ENCODE measurements at regions not wholly inside any gene's neighbourhood (a gene's known extent, or its start where the extent isn't known, plus 50 kb on each side); places are given as distances from the start of the nearest gene placed in this dataset.

GRCh38 chr20:6703047-6703446 lies 64.4 kb upstream of the BMP2 start:
- peaks cover 19% of the 10 kb centered on the region for H3K4me1 ChIP-seq
- TF ChIP-seq POLR2A (IDR thresholded peaks at IDR 0.05) (no peak), CTCF (IDR thresholded peaks at IDR 0.05) (no peak), EP300 (IDR thresholded peaks at IDR 0.05) (no peak), POLR2AphosphoS5 (IDR thresholded peaks at IDR 0.05) (no peak)
- H3K27ac ChIP-seq = no peak overlapping the region
- H3K9me3 ChIP-seq = no peaks in the 10 kb centered on the region
- 87% methylated on average over 3 of the region's 3 CpGs for WGBS
- no peaks in the 10 kb centered on the region for H3K36me3 ChIP-seq
- no peak for DNase-seq (ENCODE audit: low spot score in 2 of 2)
- no peaks in the 10 kb centered on the region for H3K27me3 ChIP-seq
- H3K4me3 ChIP-seq = no peak overlapping the region

GRCh38 chr20:6702144-6702543 lies 65.3 kb upstream of the BMP2 start:
- H3K4me1 ChIP-seq = peaks cover 14% of the 10 kb centered on the region
- no peak overlapping the region for H3K27ac ChIP-seq

GRCh38 chr20:6700563-6701329 lies 66.7 kb upstream of the BMP2 start:
- H3K36me3 ChIP-seq = no peaks in the 10 kb centered on the region
- no peak overlapping the region for H3K4me3 ChIP-seq
- peaks cover 14% of the 10 kb centered on the region for H3K4me1 ChIP-seq
- TF ChIP-seq CTCF (IDR thresholded peaks at IDR 0.05) (no peak), POLR2AphosphoS5 (IDR thresholded peaks at IDR 0.05) (no peak), EP300 (IDR thresholded peaks at IDR 0.05) (no peak), POLR2A (IDR thresholded peaks at IDR 0.05) (no peak)
- DNase-seq (ENCODE audit: low spot score in 2 of 2) = no peak
- H3K9me3 ChIP-seq = no peaks in the 10 kb centered on the region
- H3K27me3 ChIP-seq = no peaks in the 10 kb centered on the region
- H3K27ac ChIP-seq = no peak overlapping the region
- 79% methylated on average over 11 of the region's 11 CpGs for WGBS

More at GRCh38 chr20:6702144-6702543, 65.3 kb upstream of the BMP2 start:
- no peak for TF ChIP-seq POLR2A (IDR thresholded peaks at IDR 0.05)
- TF ChIP-seq CTCF (IDR thresholded peaks at IDR 0.05) = no peak
- no peaks in the 10 kb centered on the region for H3K9me3 ChIP-seq
- no peak for DNase-seq (ENCODE audit: low spot score in 2 of 2)
- H3K4me3 ChIP-seq = no peak overlapping the region
- H3K36me3 ChIP-seq = no peaks in the 10 kb centered on the region
- H3K27me3 ChIP-seq = no peaks in the 10 kb centered on the region

- DNase-seq (ENCODE audit: low spot score in 2 of 2) = no peak
- Histone ChIP-seq H3K9me3 (no peaks in the 10 kb centered on the region), H3K4me1 (peaks cover 14% of the 10 kb centered on the region), H3K27ac (no peak overlapping the region), H3K4me3 (no peak overlapping the region), H3K27me3 (no peaks in the 10 kb centered on the region), H3K36me3 (no peaks in the 10 kb centered on the region)
- 41% methylated on average over 3 of the region's 3 CpGs for WGBS
- TF ChIP-seq POLR2A (IDR thresholded peaks at IDR 0.05) (no peak), CTCF (IDR thresholded peaks at IDR 0.05) (no peak), POLR2AphosphoS5 (IDR thresholded peaks at IDR 0.05) (no peak), EP300 (IDR thresholded peaks at IDR 0.05) (no peak)
Observed at GRCh38 chr20:6699921-6700562, 67.4 kb upstream of the BMP2 start.

- H3K4me1 ChIP-seq = peaks cover 11% of the 10 kb centered on the region
- no peak for TF ChIP-seq CTCF (IDR thresholded peaks at IDR 0.05)
- TF ChIP-seq POLR2AphosphoS5 (IDR thresholded peaks at IDR 0.05) = no peak
- TF ChIP-seq EP300 (IDR thresholded peaks at IDR 0.05) = no peak
- TF ChIP-seq POLR2A (IDR thresholded peaks at IDR 0.05) = no peak
- H3K9me3 ChIP-seq = no peaks in the 10 kb centered on the region
- H3K27ac ChIP-seq = no peak overlapping the region
- no peaks in the 10 kb centered on the region for H3K27me3 ChIP-seq
- no peak for DNase-seq (ENCODE audit: low spot score in 2 of 2)
- no peak overlapping the region for H3K4me3 ChIP-seq
- no peaks in the 10 kb centered on the region for H3K36me3 ChIP-seq
- 97% methylated on average over 4 of the region's 4 CpGs for WGBS
Observed at GRCh38 chr20:6698723-6699122, 68.8 kb upstream of the BMP2 start.

Data from suprapubic skin (tissue), 4 donors.